WTC11 (cell line): ENCODE measurements at regions not wholly inside any gene's neighbourhood (a gene's known extent, or its start where the extent isn't known, plus 50 kb on each side); places are given as distances from the start of the nearest gene placed in this dataset.

Experiments
- ATAC-seq: fragments of 200-7000 bp; cut with Tn5 transposase; 2 replicates; pipeline ENCODE4 v1.10.0; 2021; ENCODE audit warnings: mild to moderate bottlenecking, moderate library complexity
- CTCF ChIA-PET: fragments of 300-600 bp; sonication (Branson Sonifier 250); formaldehyde crosslinking; loops from one replicate; lab custom pipeline; 2021; ENCODE audit warnings: antibody characterized with exemption; lab: Charles Lee
- POLR2A ChIA-PET: fragments of 350-600 bp; sonication (Branson Sonifier 250); formaldehyde crosslinking; loops from one replicate; lab custom pipeline; 2021; ENCODE audit warnings: antibody characterized with exemption; lab: Charles Lee
- DNase-seq: peaks from one replicate; pipeline ENCODE4 v3.0.0; 2021; ENCODE audit warnings: low spot score
- H3K27ac Mint-ChIP-seq: 2 replicates; pipeline ENCODE4 v1.8.0; 2021; ENCODE audit warnings: mixed read lengths
- H3K27me3 Mint-ChIP-seq: 2 replicates; pipeline ENCODE4 v1.8.0; 2021; ENCODE audit warnings: low read depth, mild to moderate bottlenecking, moderate library complexity, mixed read lengths
- H3K36me3 Mint-ChIP-seq: 2 replicates; pipeline ENCODE4 v1.8.0; 2021; ENCODE audit warnings: mixed read lengths
- H3K4me1 Mint-ChIP-seq: 2 replicates; pipeline ENCODE4 v1.8.0; 2022; ENCODE audit warnings: mixed read lengths
- H3K4me3 Mint-ChIP-seq: 2 replicates; pipeline ENCODE4 v1.8.0; 2021; ENCODE audit warnings: mild to moderate bottlenecking, moderate library complexity, mixed read lengths
- H3K9me3 Mint-ChIP-seq: 2 replicates; pipeline ENCODE4 v1.8.0; 2021; ENCODE audit warnings: mixed read lengths
- ATF2 ChIP-seq: sonication (generic); formaldehyde crosslinking; IDR thresholded peaks from 2 replicates; pipeline ENCODE4 v1.8.1; 2022; ENCODE audit warnings: low read depth, missing genetic modification reagents, borderline replicate concordance
- ATF3 ChIP-seq: sonication (generic); formaldehyde crosslinking; conservative IDR thresholded peaks from 2 replicates; pipeline ENCODE4 v1.8.1; 2022; ENCODE audit warnings: mild to moderate bottlenecking, missing genetic modification reagents
- CBFB ChIP-seq: sonication (generic); formaldehyde crosslinking; IDR thresholded peaks from 2 replicates; pipeline ENCODE4 v1.8.1; 2022; ENCODE audit warnings: mild to moderate bottlenecking, low read depth, missing genetic modification reagents
- E2F4 ChIP-seq: sonication (generic); formaldehyde crosslinking; IDR thresholded peaks from 2 replicates; pipeline ENCODE4 v1.8.1; 2022; ENCODE audit warnings: low read depth, mild to moderate bottlenecking, moderate library complexity, missing genetic modification reagents, borderline replicate concordance
- EMX1 ChIP-seq: fragments of 250-450 bp; sonication (Bioruptor Pico); IDR thresholded peaks from 2 replicates; pipeline ENCODE4 v1.8.0; 2021; ENCODE audit warnings: mild to moderate bottlenecking
- ESRRA ChIP-seq: sonication (generic); formaldehyde crosslinking; IDR thresholded peaks from 2 replicates; pipeline ENCODE4 v1.8.1; 2022; ENCODE audit warnings: mild to moderate bottlenecking, missing genetic modification reagents, borderline replicate concordance
- FOXJ3 ChIP-seq: sonication (generic); formaldehyde crosslinking; IDR thresholded peaks from 2 replicates; pipeline ENCODE4 v1.9.0; 2021; ENCODE audit warnings: missing genetic modification reagents, mild to moderate bottlenecking, borderline replicate concordance
- FOXK1 ChIP-seq: sonication (generic); formaldehyde crosslinking; IDR thresholded peaks from 2 replicates; pipeline ENCODE4 v1.8.0; 2022; ENCODE audit warnings: mild to moderate bottlenecking, moderate library complexity, missing genetic modification reagents
- JUN ChIP-seq: sonication (generic); formaldehyde crosslinking; IDR thresholded peaks from 2 replicates; pipeline ENCODE4 v1.8.0; 2023; ENCODE audit warnings: mild to moderate bottlenecking, missing genetic modification reagents
- MXD4 ChIP-seq: fragments of 250-450 bp; sonication (Bioruptor Pico); IDR thresholded peaks from 2 replicates; pipeline ENCODE4 v1.8.0; 2021; ENCODE audit warnings: mild to moderate bottlenecking, moderate library complexity, borderline replicate concordance
- MYBL2 ChIP-seq: sonication (generic); formaldehyde crosslinking; IDR thresholded peaks from 2 replicates; pipeline ENCODE4 v1.8.1; 2023; ENCODE audit warnings: mild to moderate bottlenecking, moderate library complexity, missing genetic modification reagents
- OVOL2 ChIP-seq: fragments of 250-450 bp; sonication (Bioruptor Pico); IDR thresholded peaks from 2 replicates; pipeline ENCODE4 v1.9.0; 2021; ENCODE audit warnings: mild to moderate bottlenecking, borderline replicate concordance
- PREB ChIP-seq: sonication (generic); formaldehyde crosslinking; IDR thresholded peaks from 2 replicates; pipeline ENCODE4 v1.8.1; 2022; ENCODE audit warnings: mild to moderate bottlenecking, missing genetic modification reagents, moderate library complexity, borderline replicate concordance
- RELA ChIP-seq: sonication (generic); formaldehyde crosslinking; IDR thresholded peaks from 2 replicates; pipeline ENCODE4 v1.8.1; 2022; ENCODE audit warnings: missing genetic modification reagents, mild to moderate bottlenecking, borderline replicate concordance
- RORB ChIP-seq: fragments of 250-450 bp; sonication (Bioruptor Pico); IDR thresholded peaks from 2 replicates; pipeline ENCODE4 v1.9.0; 2021; ENCODE audit warnings: mild to moderate bottlenecking
- ZNF138 ChIP-seq: sonication (generic); formaldehyde crosslinking; conservative IDR thresholded peaks from 2 replicates; pipeline ENCODE4 v1.8.1; 2022; ENCODE audit warnings: mild to moderate bottlenecking, moderate library complexity, missing genetic modification reagents
- ZNF396 ChIP-seq: fragments of 250-450 bp; sonication (Bioruptor Pico); IDR thresholded peaks from 2 replicates; pipeline ENCODE4 v1.8.0; 2021; ENCODE audit warnings: mild to moderate bottlenecking, moderate library complexity, borderline replicate concordance
- ZNF671 ChIP-seq: fragments of 250-450 bp; sonication (Bioruptor Pico); IDR thresholded peaks from 2 replicates; pipeline ENCODE4 v1.8.0; 2021; ENCODE audit warnings: mild to moderate bottlenecking
- TF ChIP-seq, protein P1 (sequence below): fragments of 250-450 bp; sonication (Bioruptor Pico); IDR thresholded peaks from 2 replicates; pipeline ENCODE4 v1.9.0; 2021; ENCODE audit warnings: moderate library complexity, mild to moderate bottlenecking, inconsistent platforms, borderline replicate concordance
- TF ChIP-seq, protein P2 (sequence below): sonication (generic); formaldehyde crosslinking; IDR thresholded peaks from 2 replicates; pipeline ENCODE4 v1.8.1; 2023; ENCODE audit warnings: mild to moderate bottlenecking, missing genetic modification reagents, moderate library complexity
- TF ChIP-seq, protein P3 (sequence below): sonication (generic); formaldehyde crosslinking; IDR thresholded peaks from 2 replicates; pipeline ENCODE4 v1.8.0; 2022; ENCODE audit warnings: mild to moderate bottlenecking, missing genetic modification reagents
- TF ChIP-seq, protein P4 (sequence below): sonication (generic); formaldehyde crosslinking; IDR thresholded peaks from 2 replicates; pipeline ENCODE4 v1.8.0; 2023; ENCODE audit warnings: mild to moderate bottlenecking, missing genetic modification reagents
- TF ChIP-seq, protein P5 (sequence below): fragments of 250-450 bp; sonication (Bioruptor Pico); IDR thresholded peaks from 2 replicates; pipeline ENCODE4 v1.8.0; 2021; ENCODE audit warnings: mild to moderate bottlenecking

DNA sequence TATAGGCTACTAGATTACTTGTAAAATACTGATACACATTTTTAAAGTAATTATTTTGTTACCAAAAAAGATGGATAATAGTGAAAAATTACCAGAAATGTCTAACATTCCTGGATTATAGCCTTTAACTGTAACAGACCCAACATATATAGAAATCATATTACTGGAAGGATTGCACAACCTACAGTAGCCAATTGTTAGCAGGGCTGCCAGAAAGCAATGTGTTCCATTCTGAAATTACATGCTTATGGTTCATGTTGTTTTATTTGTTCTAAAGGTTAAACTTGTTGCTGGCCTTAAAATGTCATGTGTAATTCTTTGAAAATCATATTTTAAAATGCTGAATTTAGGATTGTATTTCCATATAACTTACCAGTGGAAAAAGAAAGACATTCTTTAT lies 793.6 kb upstream of the ACVR2A start (continued):
- no peak for TF ChIP-seq MXD4 (CRISPR knock-in tag)
- TF ChIP-seq ATF3 (CRISPR knock-in tag) = no peak
- TF ChIP-seq MYBL2 (CRISPR knock-in tag) = no peak
- TF ChIP-seq FOXJ3 = no peak

- ATAC-seq = no peak
- no peak overlapping the region for H3K4me3 Mint-ChIP-seq
- no peak for TF ChIP-seq PREB (CRISPR knock-in tag)
- TF ChIP-seq EMX1 (CRISPR knock-in tag) = no peak
- TF ChIP-seq FOXK1 (CRISPR knock-in tag) = no peak
- TF ChIP-seq OVOL2 (CRISPR knock-in tag) = no peak
- TF ChIP-seq, protein P1, sequence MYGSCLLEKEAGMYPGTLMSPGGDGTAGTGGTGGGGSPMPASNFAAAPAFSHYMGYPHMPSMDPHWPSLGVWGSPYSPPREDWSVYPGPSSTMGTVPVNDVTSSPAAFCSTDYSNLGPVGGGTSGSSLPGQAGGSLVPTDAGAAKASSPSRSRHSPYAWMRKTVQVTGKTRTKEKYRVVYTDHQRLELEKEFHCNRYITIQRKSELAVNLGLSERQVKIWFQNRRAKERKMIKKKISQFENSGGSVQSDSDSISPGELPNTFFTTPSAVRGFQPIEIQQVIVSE (CRISPR knock-in tag) = no peak
- TF ChIP-seq ZNF138 = no peak
- no peak for TF ChIP-seq CBFB (CRISPR knock-in tag)
- TF ChIP-seq ATF2 = no peak
- TF ChIP-seq, protein P2, sequence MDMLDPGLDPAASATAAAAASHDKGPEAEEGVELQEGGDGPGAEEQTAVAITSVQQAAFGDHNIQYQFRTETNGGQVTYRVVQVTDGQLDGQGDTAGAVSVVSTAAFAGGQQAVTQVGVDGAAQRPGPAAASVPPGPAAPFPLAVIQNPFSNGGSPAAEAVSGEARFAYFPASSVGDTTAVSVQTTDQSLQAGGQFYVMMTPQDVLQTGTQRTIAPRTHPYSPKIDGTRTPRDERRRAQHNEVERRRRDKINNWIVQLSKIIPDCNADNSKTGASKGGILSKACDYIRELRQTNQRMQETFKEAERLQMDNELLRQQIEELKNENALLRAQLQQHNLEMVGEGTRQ = no peak
- no peak for TF ChIP-seq RORB (CRISPR knock-in tag)
- TF ChIP-seq E2F4 (CRISPR knock-in tag) = no peak
- TF ChIP-seq ESRRA (CRISPR knock-in tag) = no peak
- no peak for TF ChIP-seq JUN (CRISPR knock-in tag)
- TF ChIP-seq, protein P3, sequence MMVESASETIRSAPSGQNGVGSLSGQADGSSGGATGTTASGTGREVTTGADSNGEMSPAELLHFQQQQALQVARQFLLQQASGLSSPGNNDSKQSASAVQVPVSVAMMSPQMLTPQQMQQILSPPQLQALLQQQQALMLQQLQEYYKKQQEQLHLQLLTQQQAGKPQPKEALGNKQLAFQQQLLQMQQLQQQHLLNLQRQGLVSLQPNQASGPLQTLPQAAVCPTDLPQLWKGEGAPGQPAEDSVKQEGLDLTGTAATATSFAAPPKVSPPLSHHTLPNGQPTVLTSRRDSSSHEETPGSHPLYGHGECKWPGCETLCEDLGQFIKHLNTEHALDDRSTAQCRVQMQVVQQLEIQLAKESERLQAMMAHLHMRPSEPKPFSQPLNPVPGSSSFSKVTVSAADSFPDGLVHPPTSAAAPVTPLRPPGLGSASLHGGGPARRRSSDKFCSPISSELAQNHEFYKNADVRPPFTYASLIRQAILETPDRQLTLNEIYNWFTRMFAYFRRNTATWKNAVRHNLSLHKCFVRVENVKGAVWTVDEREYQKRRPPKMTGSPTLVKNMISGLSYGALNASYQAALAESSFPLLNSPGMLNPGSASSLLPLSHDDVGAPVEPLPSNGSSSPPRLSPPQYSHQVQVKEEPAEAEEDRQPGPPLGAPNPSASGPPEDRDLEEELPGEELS (CRISPR knock-in tag) = no peak
- TF ChIP-seq, protein P4, sequence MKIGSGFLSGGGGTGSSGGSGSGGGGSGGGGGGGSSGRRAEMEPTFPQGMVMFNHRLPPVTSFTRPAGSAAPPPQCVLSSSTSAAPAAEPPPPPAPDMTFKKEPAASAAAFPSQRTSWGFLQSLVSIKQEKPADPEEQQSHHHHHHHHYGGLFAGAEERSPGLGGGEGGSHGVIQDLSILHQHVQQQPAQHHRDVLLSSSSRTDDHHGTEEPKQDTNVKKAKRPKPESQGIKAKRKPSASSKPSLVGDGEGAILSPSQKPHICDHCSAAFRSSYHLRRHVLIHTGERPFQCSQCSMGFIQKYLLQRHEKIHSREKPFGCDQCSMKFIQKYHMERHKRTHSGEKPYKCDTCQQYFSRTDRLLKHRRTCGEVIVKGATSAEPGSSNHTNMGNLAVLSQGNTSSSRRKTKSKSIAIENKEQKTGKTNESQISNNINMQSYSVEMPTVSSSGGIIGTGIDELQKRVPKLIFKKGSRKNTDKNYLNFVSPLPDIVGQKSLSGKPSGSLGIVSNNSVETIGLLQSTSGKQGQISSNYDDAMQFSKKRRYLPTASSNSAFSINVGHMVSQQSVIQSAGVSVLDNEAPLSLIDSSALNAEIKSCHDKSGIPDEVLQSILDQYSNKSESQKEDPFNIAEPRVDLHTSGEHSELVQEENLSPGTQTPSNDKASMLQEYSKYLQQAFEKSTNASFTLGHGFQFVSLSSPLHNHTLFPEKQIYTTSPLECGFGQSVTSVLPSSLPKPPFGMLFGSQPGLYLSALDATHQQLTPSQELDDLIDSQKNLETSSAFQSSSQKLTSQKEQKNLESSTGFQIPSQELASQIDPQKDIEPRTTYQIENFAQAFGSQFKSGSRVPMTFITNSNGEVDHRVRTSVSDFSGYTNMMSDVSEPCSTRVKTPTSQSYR (CRISPR knock-in tag) = no peak
- TF ChIP-seq MYBL2 (CRISPR knock-in tag) = no peak
- TF ChIP-seq ZNF671 (CRISPR knock-in tag) = no peak
- TF ChIP-seq RELA = no peak
- TF ChIP-seq ZNF396 (CRISPR knock-in tag) = no peak
- TF ChIP-seq, protein P5, sequence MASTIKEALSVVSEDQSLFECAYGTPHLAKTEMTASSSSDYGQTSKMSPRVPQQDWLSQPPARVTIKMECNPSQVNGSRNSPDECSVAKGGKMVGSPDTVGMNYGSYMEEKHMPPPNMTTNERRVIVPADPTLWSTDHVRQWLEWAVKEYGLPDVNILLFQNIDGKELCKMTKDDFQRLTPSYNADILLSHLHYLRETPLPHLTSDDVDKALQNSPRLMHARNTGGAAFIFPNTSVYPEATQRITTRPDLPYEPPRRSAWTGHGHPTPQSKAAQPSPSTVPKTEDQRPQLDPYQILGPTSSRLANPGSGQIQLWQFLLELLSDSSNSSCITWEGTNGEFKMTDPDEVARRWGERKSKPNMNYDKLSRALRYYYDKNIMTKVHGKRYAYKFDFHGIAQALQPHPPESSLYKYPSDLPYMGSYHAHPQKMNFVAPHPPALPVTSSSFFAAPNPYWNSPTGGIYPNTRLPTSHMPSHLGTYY (CRISPR knock-in tag) = no peak
- H3K4me1 Mint-ChIP-seq = peaks cover 23% of the 10 kb centered on the region
- peaks cover 7% of the 10 kb centered on the region; the same call in 1 of the 2 replicates for H3K9me3 Mint-ChIP-seq
- no peak overlapping the region for H3K27ac Mint-ChIP-seq
- no peaks in the 10 kb centered on the region for H3K27me3 Mint-ChIP-seq
- H3K36me3 Mint-ChIP-seq = peaks cover 2% of the 10 kb centered on the region; the same call in 1 of the 2 replicates
- DNase-seq = no peak
- POLR2A ChIA-PET = no interaction called here
- CTCF ChIA-PET = interaction anchor here (3.1 kb wide), 1 partner anchor 33 kb away, joined by 8 read pairs; no protein-coding TSS in a partner anchor
Measured at GRCh38 chr2:147049957-147050356, 794.9 kb upstream of the ACVR2A start.
